NCI-H1105 treated with DMSO at 0.1 percent for 48 hours (cell line): ENCODE measurements at regions not wholly inside any gene's neighbourhood (a gene's known extent, or its start where the extent isn't known, plus 50 kb on each side); places are given as distances from the start of the nearest gene placed in this dataset.
A peak's percentile ranks its signal among the peaks of the same experiment; 100 is the strongest.

Source experiments
- DNase-seq: peaks from one replicate; lab custom pipeline; 2025; lab: John Stamatoyannopoulos, UW

GRCh38 chr18:76255070-76255683 is 239.9 kb downstream of the ZNF516 start:
- DNase-seq: no peak

GRCh38 chr18:76252880-76253279 is 242.2 kb downstream of the ZNF516 start:
- peak; percentile 18 for DNase-seq

DNA sequence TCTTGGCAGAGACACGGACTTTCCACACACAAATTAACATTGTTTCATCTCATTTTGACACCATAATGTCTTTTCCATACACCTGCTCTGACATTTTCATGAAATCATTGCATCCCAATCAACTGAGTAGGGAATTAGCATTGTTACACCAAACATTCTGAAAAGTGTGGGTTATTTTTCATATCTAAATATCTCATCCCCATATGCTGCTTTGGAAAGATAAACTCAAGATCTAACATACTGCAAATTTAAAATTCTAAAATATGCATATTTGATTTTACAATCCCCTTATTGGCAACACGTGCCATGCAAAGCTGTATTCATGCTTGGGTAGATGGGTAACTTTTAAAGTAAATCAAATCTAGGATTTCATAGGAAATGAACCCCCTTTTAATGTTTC is 242.9 kb downstream of the ZNF516 start:
- DNase-seq: no peak

DNA sequence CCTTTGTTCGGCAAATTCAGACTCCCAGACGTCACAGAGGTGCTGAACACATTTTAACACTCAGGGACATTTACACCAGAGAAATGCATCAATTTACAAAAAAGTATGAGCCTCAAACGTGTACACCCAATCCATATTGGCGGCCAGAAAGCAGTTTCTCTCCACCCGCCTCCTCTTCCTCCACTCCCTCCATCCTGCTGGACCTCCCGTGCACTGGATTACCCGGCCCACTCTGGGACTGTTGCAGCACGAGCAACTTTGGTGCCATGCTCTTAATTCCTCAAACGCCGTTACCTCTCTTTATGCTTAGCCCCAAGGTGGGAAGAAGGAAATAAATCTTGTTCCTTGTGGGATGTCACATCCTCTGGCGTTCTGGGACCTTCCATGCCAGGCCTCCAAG is 243.4 kb downstream of the ZNF516 start:
- DNase-seq: no peak

- no peak for DNase-seq
These were observed 248.5 kb downstream of the ZNF516 start for GRCh38 chr18:76246590-76246989.

DNA sequence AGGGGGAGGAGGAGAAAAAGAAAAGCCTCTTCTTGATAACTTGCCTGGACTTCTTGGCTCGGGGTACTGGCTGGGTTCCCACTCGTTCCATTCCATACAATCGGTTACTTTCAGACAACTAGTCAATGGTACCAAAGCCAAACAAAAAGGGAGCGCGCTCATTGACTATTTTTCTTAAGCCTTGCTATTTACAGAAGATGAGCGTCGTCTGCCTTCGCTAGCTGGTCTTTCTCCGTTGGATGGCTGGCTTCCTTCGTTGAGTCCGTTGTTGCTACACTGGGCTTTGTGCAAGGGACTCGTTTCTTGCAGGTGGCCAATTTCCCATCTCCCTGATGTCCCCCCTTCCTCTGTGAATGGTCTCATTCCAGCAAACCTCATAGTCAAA is 260.4 kb downstream of the ZNF516 start:
- DNase-seq: no peak

- DNase-seq: no peak
These were observed 261.0 kb downstream of the ZNF516 start for GRCh38 chr18:76233876-76234675.

- DNase-seq: no peak
These were observed 261.6 kb downstream of the ZNF516 start for GRCh38 chr18:76233406-76233805.

DNA sequence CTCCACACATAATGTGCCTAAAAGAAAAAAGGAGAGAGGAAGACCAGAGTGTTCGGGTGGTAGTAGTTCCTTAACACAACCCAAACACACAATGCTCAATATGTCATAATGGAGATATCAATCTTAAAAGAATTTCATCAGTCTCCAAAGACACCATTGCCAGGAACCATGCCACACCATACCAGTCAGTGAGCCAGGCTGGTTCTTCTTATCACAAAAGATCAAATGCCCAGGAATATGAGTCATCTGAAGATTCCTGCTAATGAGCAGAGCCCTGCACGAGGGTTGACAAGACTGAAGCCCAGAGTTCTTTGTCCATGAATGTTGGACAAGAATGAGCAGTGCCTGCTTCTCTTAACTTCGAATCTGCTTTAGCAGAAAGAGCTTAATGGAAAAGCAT is 262.3 kb downstream of the ZNF516 start:
- no peak for DNase-seq

DNA sequence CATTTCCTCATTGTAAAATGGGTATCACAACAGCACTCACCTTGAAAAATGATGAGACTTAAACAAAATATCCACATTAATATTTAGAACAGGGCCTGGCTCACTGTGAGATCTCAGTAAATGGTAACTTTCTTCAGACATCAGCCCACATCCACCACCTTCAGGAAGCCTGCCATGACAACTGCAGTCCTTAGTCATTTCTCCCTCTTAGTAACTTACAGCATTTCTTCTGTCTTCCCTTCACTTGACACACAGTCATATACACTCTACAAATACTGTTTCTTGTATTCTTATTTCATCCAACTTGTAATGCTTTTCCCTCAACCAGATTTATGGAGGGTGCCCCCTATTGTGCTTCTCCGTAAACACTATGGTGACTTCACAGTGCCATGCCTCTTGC is 263.0 kb downstream of the ZNF516 start:
- no peak for DNase-seq

- DNase-seq: no peak
These were observed 263.6 kb downstream of the ZNF516 start for GRCh38 chr18:76231402-76231801.

- DNase-seq: no peak
These were observed 264.3 kb downstream of the ZNF516 start for GRCh38 chr18:76230791-76231190.

DNA sequence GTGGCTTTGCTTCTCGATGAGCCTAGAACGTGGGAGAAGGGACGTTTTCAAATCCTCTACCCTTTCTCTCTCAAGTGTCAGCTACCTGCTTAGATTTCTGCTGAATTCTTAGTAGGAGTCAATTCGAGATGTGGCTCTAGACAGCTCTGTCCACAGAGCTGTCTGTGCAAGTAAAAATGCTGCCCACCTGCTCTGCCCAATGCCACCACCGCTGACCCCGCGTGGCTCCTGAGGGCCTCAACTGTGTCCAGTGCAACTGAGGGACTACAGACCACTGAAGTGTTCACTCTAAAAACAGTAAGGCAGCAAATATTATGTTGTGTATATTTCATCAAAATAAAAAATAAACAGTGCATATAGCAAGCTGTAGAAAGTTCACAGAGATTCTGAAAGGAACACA is 266.3 kb downstream of the ZNF516 start:
- DNase-seq: no peak

DNA sequence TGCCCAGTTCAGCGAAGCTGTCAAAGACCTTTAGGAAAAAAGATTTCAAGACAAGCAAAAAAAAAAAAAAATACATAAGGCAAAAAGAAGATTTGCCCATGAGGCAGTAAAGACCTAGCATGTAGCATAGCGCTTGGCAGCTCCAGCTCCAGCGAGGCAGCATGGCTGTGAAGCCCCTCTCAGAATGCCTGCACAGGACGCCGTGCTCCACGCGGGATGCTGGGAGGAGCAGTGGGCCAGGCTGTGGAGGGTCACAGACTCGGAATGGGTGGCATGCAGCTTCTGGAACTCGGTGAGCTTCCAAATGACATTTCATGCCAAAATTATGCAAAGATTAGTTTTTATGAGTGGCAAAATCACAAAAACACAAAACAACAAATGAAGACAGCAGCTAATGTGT is 267.3 kb downstream of the ZNF516 start:
- DNase-seq: no peak

DNA sequence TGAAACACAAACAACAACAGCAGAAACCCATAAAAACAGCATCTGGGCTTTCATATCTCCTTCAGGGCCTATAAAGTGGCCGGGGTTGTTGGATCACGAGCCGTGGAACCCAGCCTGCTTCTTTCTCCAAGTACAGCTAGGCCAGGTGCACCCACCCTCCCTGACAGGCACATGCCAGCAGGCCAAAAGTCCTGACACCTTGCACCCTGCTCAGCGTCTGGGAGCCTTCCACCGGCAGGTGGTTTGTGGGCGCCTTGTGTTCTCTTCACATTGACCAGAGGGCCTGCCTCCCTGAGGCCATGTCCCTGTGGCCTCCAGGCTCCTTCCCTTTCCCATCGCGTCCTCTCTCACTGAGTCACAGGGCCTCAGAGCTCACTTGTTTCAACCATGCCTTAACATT is 271.6 kb downstream of the ZNF516 start:
- DNase-seq: no peak

DNA sequence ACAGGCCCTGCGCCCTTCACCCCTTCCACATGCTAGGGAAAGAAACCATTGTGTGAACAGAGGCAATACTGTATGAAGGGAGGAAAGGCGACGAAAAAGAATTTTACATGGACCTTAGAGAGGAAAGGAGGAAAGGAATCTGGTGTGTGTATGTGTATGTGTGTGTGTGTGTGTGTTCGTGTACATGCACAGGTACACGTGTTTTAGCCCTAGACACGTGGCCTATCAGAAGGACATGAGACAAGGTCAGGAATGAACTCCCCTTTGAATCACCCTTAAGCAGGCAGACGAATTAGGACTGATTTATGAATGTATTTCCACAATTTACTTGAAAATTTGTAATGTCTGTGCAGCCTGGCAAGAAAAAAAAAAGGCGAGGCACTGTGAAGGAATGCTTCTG is 276.0 kb downstream of the ZNF516 start:
- DNase-seq: no peak

DNA sequence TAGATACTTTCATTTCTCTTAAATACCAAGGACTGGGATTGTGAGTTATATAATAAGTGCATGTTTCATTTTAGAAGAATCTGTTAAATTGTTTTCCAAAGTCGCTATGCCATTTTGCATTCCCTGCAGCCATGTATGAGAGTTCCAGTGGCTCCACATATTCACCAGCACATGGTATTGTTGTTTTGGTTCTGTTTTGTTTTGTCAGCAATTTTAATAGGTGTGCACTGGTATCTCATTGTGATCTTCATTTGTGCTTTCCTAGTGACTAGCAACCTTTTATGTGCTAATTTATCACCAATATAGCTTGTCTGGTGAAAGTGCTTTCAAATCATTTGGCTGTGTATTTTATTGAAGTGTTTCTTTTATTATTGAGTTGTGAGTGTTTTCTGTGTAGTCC is 278.9 kb downstream of the ZNF516 start:
- DNase-seq: no peak

DNA sequence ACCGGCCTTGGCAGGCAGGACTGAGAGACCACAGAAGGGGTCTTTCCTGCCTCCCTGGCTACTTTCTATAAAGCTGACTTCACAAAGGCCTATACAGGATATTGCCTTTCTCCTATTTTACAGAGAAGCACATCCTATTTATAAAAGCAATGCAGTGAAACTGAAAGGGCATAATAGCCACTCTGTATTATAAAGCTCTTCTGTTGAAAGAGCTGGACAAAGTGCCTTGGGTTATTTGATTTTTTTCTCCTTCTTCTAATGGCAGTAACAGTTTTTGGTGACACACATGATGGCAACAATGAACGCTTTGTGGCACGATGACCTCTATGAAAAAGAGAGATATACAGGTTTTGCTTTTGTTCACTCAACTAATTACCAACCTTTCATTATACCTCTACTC is 281.1 kb downstream of the ZNF516 start:
- no peak for DNase-seq

DNA sequence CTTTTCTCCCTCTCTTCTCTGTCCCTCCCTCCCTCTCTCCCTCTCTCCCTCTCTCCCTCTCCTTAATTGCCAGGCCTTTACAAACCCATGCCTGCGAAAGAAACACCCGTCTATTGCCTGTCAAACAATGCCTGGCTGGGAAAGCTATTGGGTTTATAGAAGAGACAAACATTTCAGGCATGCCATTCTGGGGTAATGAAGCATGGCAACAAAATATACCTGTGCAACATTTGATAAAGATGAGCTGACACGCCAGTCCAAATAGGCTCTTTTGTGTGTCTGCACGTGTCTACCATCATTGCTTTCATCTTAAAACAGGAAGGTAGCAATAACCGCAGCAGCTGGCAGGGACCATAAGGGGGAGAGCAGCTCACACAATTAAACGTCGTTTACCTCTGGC is 282.1 kb downstream of the ZNF516 start:
- DNase-seq: peak; percentile 96

DNA sequence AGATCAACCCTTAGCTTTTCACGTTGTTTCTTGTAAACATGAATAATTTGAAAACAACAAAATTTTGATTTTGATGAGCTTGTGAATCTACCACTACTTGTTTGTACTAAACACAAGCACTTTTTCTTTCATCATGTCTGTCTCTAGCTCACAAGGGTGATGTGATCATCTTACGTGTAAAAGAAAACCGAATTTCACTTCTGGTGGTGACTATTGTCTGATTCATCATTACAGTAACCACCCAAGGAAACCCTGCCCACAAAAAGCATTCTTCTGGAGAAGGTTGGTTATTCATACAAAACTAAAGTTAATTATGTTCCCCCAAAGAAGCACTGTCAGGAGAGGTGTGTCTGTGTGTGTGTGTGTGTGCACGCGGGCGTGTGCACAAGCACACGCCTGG is 285.4 kb downstream of the ZNF516 start:
- DNase-seq: no peak

DNA sequence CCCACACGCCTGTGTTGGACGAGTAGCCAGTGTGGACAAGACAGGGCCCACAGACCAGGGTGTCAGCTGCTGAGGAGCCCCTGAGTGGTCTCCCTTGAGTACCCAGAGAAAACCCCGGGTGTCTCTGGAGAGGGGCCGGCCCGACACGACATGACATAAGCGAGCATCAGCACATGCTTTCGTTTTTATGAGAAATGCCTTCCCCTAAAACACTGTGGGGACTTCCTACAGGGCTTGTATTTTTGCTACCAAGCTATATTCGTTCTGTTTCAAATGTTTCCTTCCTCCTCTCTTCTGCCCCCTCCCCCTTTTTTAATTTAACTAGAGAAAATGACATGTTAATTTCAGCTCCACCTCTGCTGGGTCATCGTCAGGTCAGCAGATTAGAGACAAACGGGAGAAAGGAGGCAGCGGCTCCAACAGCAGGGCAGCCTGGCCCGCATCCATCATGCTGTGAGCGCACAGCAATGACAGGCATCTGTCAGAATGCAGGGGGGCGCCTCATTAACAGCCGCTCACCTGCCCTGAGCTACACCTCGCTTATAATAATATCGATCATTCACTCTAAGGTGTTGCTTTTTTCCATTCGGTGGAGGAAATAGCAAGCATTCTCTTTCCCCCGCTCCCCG is 286.2 kb downstream of the ZNF516 start:
- DNase-seq: no peak

DNA sequence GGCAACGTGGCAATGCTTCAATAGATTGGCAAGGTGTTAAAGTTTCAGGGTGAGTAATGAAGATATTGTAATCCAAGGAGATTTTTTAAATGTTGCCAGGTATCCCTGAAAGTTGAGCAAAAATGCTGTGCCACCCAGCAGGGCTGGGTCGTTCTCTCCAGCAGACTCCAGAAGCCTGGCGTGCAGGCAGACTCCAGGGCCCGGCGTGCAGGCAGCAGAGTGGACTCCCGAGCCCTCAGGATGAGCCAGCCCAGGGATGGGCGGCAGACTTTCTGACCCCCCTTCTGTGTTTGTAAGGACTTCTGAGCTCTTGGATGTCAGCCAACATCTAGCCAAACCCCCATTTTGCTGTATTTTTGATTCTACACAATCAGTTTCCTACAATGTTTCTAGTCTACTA is 289.1 kb downstream of the ZNF516 start:
- DNase-seq: no peak

DNA sequence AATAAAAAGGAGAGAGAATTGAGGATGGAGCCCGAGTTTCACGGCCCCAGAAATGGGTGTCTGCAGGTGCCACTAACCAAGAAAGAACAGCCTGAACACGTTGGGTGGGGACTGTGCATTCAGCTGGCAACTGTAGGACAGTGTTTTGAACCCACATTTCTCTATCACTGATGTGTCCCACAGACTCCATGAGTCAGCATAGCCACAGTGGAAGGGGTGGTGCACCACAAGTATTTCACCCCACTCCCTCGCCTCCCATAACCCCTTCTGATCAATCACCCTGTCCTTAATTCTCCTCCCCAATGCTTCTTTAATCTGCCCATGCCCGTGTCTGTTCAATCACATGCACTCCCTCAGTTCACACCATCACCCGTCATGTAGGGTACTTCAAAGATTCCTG is 291.5 kb downstream of the ZNF516 start:
- no peak for DNase-seq

- no peak for DNase-seq
These were observed 292.7 kb downstream of the ZNF516 start for GRCh38 chr18:76202322-76202721.
